Neural progenitor cell (in vitro differentiated cells): ENCODE measurements at regions not wholly inside any gene's neighbourhood (a gene's known extent, or its start where the extent isn't known, plus 50 kb on each side); places are given as distances from the start of the nearest gene placed in this dataset.

Experiments used
- DNase-seq: peaks from one replicate; pipeline ENCODE4 v3.0.0-alpha.2; 2016; ENCODE audit warnings: low spot score
- H2AFZ ChIP-seq: fragments of 200-600 bp; sonication (generic); replicated peaks from 2 replicates; pipeline ENCODE4 v1.6.1; 2016; ENCODE audit warnings: antibody characterized with exemption
- H3F3A ChIP-seq: fragments of 200-600 bp; sonication (generic); 2 replicates; pipeline ENCODE4 v1.6.1; 2016; ENCODE audit warnings: antibody characterized with exemption, low read depth
- H3K27ac ChIP-seq: fragments of 200-600 bp; sonication (generic); 2 replicates; pipeline ENCODE4 v1.5.1; 2016; ENCODE audit warnings: mild to moderate bottlenecking
- H3K27me3 ChIP-seq: fragments of 200-600 bp; sonication (generic); 2 replicates; pipeline ENCODE4 v1.6.1; 2016; ENCODE audit warnings: mild to moderate bottlenecking, moderate library complexity
- H3K36me3 ChIP-seq: fragments of 200-600 bp; sonication (generic); 2 replicates; pipeline ENCODE4 v1.5.1; 2016
- H3K4me1 ChIP-seq: fragments of 200-600 bp; sonication (generic); 2 replicates; pipeline ENCODE4 v1.6.1; 2016; ENCODE audit warnings: mixed run types
- H3K4me2 ChIP-seq: fragments of 200-600 bp; sonication (generic); 2 replicates; pipeline ENCODE4 v1.6.1; 2016
- H3K4me3 ChIP-seq: fragments of 200-600 bp; sonication (generic); 2 replicates; pipeline ENCODE4 v1.5.1; 2016
- H3K79me2 ChIP-seq: fragments of 200-600 bp; sonication (generic); 2 replicates; pipeline ENCODE4 v1.6.1; 2016; ENCODE audit warnings: low read depth
- H3K9ac ChIP-seq: fragments of 200-600 bp; sonication (generic); 2 replicates; pipeline ENCODE4 v1.6.1; 2016
- H3K9me3 ChIP-seq: fragments of 200-600 bp; sonication (generic); 2 replicates; pipeline ENCODE4 v1.5.1; 2016; ENCODE audit warnings: low read depth
- H4K20me1 ChIP-seq: fragments of 200-600 bp; sonication (generic); 2 replicates; pipeline ENCODE4 v1.6.1; 2016; ENCODE audit warnings: low read depth
- H3K27ac Mint-ChIP-seq: 3 replicates; pipeline ENCODE4 v1.8.0; 2021; ENCODE audit warnings: mixed read lengths
- H3K27me3 Mint-ChIP-seq: 2 replicates; pipeline ENCODE4 v1.8.0; 2022; ENCODE audit warnings: low read depth, mild to moderate bottlenecking, inconsistent platforms, moderate library complexity, mixed read lengths; ENCODE audit not compliant: insufficient read depth
- H3K36me3 Mint-ChIP-seq: 3 replicates; pipeline ENCODE4 v1.8.0; 2021; ENCODE audit warnings: mixed read lengths
- H3K4me1 Mint-ChIP-seq: 3 replicates; pipeline ENCODE4 v1.8.0; 2021; ENCODE audit warnings: mixed read lengths
- H3K4me3 Mint-ChIP-seq: 3 replicates; pipeline ENCODE4 v1.8.0; 2021; ENCODE audit warnings: mild to moderate bottlenecking, moderate library complexity, mixed read lengths
- H3K9me3 Mint-ChIP-seq: 3 replicates; pipeline ENCODE4 v1.8.0; 2020; ENCODE audit warnings: mixed read lengths
- CTCF ChIP-seq: fragments of 200-600 bp; sonication (generic); IDR thresholded peaks from 2 replicates; pipeline ENCODE4 v1.5.1; 2017; ENCODE audit warnings: antibody characterized with exemption, mild to moderate bottlenecking
- EZH2 ChIP-seq: fragments of 200-600 bp; sonication (generic); IDR thresholded peaks from 2 replicates; pipeline ENCODE4 v1.6.1; 2017; ENCODE audit warnings: antibody characterized with exemption, mild to moderate bottlenecking, moderate library complexity
- EZH2phosphoT487 ChIP-seq: fragments of 200-600 bp; sonication (generic); IDR thresholded peaks from 2 replicates; pipeline ENCODE4 v1.6.1; 2017; ENCODE audit warnings: antibody characterized with exemption

GRCh38 chr1:81554108-81554507, 246.6 kb upstream of the ADGRL2 start:
- no peaks in the 10 kb centered on the region for H3K27me3 ChIP-seq
- H3K36me3 ChIP-seq: no peaks in the 10 kb centered on the region
- no peak overlapping the region for H3K4me2 ChIP-seq
- Mint-ChIP-seq H3K36me3 (no peaks in the 10 kb centered on the region), H3K4me1 (peaks cover 10% of the 10 kb centered on the region), H3K27ac (no peak overlapping the region), H3K4me3 (no peak overlapping the region), H3K27me3 (peaks cover 2% of the 10 kb centered on the region), H3K9me3 (no peaks in the 10 kb centered on the region)
- no peak overlapping the region for H3K9ac ChIP-seq
- peaks cover 7% of the 10 kb centered on the region for H3K4me1 ChIP-seq
- no peaks in the 10 kb centered on the region for H4K20me1 ChIP-seq
- H3K4me3 ChIP-seq: no peak overlapping the region
- no peaks in the 10 kb centered on the region for H3K79me2 ChIP-seq
- H3F3A ChIP-seq: peaks cover 4% of the 10 kb centered on the region
- H3K9me3 ChIP-seq: no peaks in the 10 kb centered on the region
- TF ChIP-seq EZH2phosphoT487 (no peak), EZH2 (no peak)
- DNase-seq: no peak
- no peak overlapping the region for H3K27ac ChIP-seq
- no peak overlapping the region for H2AFZ ChIP-seq

DNA sequence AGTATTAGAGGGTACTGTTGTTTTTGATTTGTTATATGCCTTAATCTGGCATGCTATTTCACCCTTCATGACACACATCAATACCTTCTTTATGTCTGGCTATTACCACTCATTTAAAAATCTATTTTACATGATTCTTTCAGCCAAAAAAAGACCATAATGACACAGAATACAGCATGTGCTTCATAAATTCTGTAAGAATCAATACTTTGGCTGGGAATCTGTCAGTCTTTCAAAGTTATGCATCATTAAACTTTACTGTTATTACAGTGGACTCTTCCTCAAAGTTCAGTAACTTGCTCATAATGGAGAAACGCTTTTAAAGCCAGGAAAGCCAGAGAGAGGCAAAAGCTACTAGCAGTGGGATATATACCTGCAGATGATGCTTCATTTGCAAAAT, 247.2 kb upstream of the ADGRL2 start:
- H3K9me3 Mint-ChIP-seq: no peaks in the 10 kb centered on the region
- Histone ChIP-seq H2AFZ (no peak overlapping the region), H3K4me3 (no peak overlapping the region), H3K79me2 (no peaks in the 10 kb centered on the region), H3K9ac (no peak overlapping the region), H3K27me3 (no peaks in the 10 kb centered on the region), H3K36me3 (no peaks in the 10 kb centered on the region), H4K20me1 (no peaks in the 10 kb centered on the region), H3F3A (peaks cover 10% of the 10 kb centered on the region), H3K4me1 (peaks cover 13% of the 10 kb centered on the region), H3K4me2 (no peak overlapping the region), H3K9me3 (no peaks in the 10 kb centered on the region), H3K27ac (no peak overlapping the region)
- no peaks in the 10 kb centered on the region for H3K36me3 Mint-ChIP-seq
- H3K4me1 Mint-ChIP-seq: peaks cover 15% of the 10 kb centered on the region
- H3K27ac Mint-ChIP-seq: no peak overlapping the region
- DNase-seq: no peak
- peaks cover 2% of the 10 kb centered on the region for H3K27me3 Mint-ChIP-seq
- no peak overlapping the region for H3K4me3 Mint-ChIP-seq
- TF ChIP-seq EZH2phosphoT487: no peak
- no peak for TF ChIP-seq CTCF
- TF ChIP-seq EZH2: no peak

- H3K4me1 Mint-ChIP-seq: peaks cover 29% of the 10 kb centered on the region
Observed at GRCh38 chr1:81551946-81552345, 248.8 kb upstream of the ADGRL2 start.

More at GRCh38 chr1:81551946-81552345, 248.8 kb upstream of the ADGRL2 start:
- H3K27me3 ChIP-seq: no peaks in the 10 kb centered on the region
- H3K27me3 Mint-ChIP-seq: peaks cover 4% of the 10 kb centered on the region
- no peak overlapping the region for H3K27ac ChIP-seq
- no peak overlapping the region for H3K27ac Mint-ChIP-seq
- peaks cover 29% of the 10 kb centered on the region for H3K4me1 ChIP-seq
- peaks cover 25% of the 10 kb centered on the region for H3F3A ChIP-seq
- H3K36me3 Mint-ChIP-seq: peaks cover under 1% of the 10 kb centered on the region
- no peak overlapping the region for H2AFZ ChIP-seq
- no peak overlapping the region for H3K9ac ChIP-seq
- H3K9me3 Mint-ChIP-seq: peaks cover under 1% of the 10 kb centered on the region
- no peak for DNase-seq
- H3K9me3 ChIP-seq: no peaks in the 10 kb centered on the region
- no peak overlapping the region for H3K4me2 ChIP-seq
- no peak overlapping the region for H3K4me3 ChIP-seq
- no peak overlapping the region for H3K4me3 Mint-ChIP-seq
- TF ChIP-seq CTCF (no peak), EZH2phosphoT487 (no peak), EZH2 (no peak)
- no peaks in the 10 kb centered on the region for H3K36me3 ChIP-seq
- H3K79me2 ChIP-seq: no peaks in the 10 kb centered on the region
- H4K20me1 ChIP-seq: no peaks in the 10 kb centered on the region
